PC-3 (cell line): ENCODE measurements at regions not wholly inside any gene's neighbourhood (a gene's known extent, or its start where the extent isn't known, plus 50 kb on each side); places are given as distances from the start of the nearest gene placed in this dataset.

Experiments used
- ATAC-seq: fragments of 200-7000 bp; cut with Tn5 transposase; 2 replicates; pipeline ENCODE4 v1.9.1; 2020; ENCODE audit warnings: mild to moderate bottlenecking, moderate library complexity
- BruUV-seq: library from RNA; stranded (reverse); fragments of 400-500 nt; replicated peaks from 2 replicates; lab custom pipeline; 2021; lab: Mats Ljungman, UMichigan
- CTCF ChIA-PET: fragments of 300-600 bp; sonication (Branson Sonifier 250); formaldehyde crosslinking; loops from one replicate; lab custom pipeline; 2022; ENCODE audit warnings: antibody characterized with exemption; lab: Charles Lee
- POLR2A ChIA-PET: fragments of 300-600 bp; sonication (Branson Sonifier 250); formaldehyde crosslinking; loops from one replicate; lab custom pipeline; 2022; ENCODE audit warnings: antibody characterized with exemption; ENCODE audit not compliant: unreplicated experiment; lab: Charles Lee
- DNase-seq: peaks from one replicate; pipeline ENCODE4 v3.0.0-alpha.2; 2015
- H2AFZ ChIP-seq: fragments of 300-600 bp; sonication (generic); 2 replicates; pipeline ENCODE4 v1.6.0; 2016; ENCODE audit warnings: antibody characterized with exemption, low read length
- H3F3A ChIP-seq: fragments of 300-600 bp; sonication (generic); one replicate; pipeline ENCODE4 v1.6.0; 2017; ENCODE audit warnings: antibody characterized with exemption, low read length, control low read depth, mild to moderate bottlenecking; ENCODE audit not compliant: unreplicated experiment
- H3K27ac ChIP-seq: fragments of 300-600 bp; sonication (generic); 2 replicates; pipeline ENCODE4 v1.5.1; 2016; ENCODE audit warnings: mild to moderate bottlenecking, low read length
- H3K27me3 ChIP-seq: fragments of 300-600 bp; sonication (generic); 2 replicates; pipeline ENCODE4 v1.6.1; 2016; ENCODE audit warnings: low read length, mixed read lengths
- H3K36me3 ChIP-seq: fragments of 300-600 bp; sonication (generic); 2 replicates; pipeline ENCODE4 v1.6.1; 2016; ENCODE audit warnings: low read depth, mixed run types, low read length, mixed read lengths
- H3K4me1 ChIP-seq: fragments of 300-600 bp; sonication (generic); 2 replicates; pipeline ENCODE4 v1.5.1; 2016; ENCODE audit warnings: low read length; ENCODE audit not compliant: insufficient read depth
- H3K4me2 ChIP-seq: fragments of 300-600 bp; sonication (generic); 2 replicates; pipeline ENCODE4 v1.6.0; 2016; ENCODE audit warnings: low read length
- H3K4me3 ChIP-seq: fragments of 300-600 bp; sonication (generic); 2 replicates; pipeline ENCODE4 v1.5.1; 2016; ENCODE audit warnings: mild to moderate bottlenecking, low read length, mixed read lengths
- H3K79me2 ChIP-seq: fragments of 300-600 bp; sonication (generic); 2 replicates; pipeline ENCODE4 v1.6.1; 2017; ENCODE audit warnings: low read length, mixed read lengths
- H3K9ac ChIP-seq: fragments of 300-600 bp; sonication (generic); 2 replicates; pipeline ENCODE4 v1.6.0; 2016; ENCODE audit warnings: mild to moderate bottlenecking, low read length
- H3K9me2 ChIP-seq: fragments of 300-600 bp; sonication (generic); replicated peaks from 2 replicates; pipeline ENCODE4 v1.6.1; 2016; ENCODE audit warnings: mixed run types, low read length, mixed read lengths
- H3K9me3 ChIP-seq: fragments of 300-600 bp; sonication (generic); 2 replicates; pipeline ENCODE4 v1.6.1; 2016; ENCODE audit warnings: low read length, mixed read lengths
- H4K20me1 ChIP-seq: fragments of 300-600 bp; sonication (generic); 2 replicates; pipeline ENCODE4 v1.6.1; 2016; ENCODE audit warnings: low read length, mixed read lengths
- EZH2 ChIP-seq: fragments of 300-600 bp; sonication (generic); IDR thresholded peaks from one replicate; pipeline ENCODE4 v1.6.1; 2017; ENCODE audit warnings: antibody characterized with exemption, mild to moderate bottlenecking, low read length; ENCODE audit not compliant: unreplicated experiment
- EZH2phosphoT487 ChIP-seq: fragments of 300-600 bp; sonication (generic); IDR thresholded peaks from 2 replicates; pipeline ENCODE4 v1.6.1; 2018; ENCODE audit warnings: mild to moderate bottlenecking, antibody characterized with exemption, low read length, borderline replicate concordance
- intact Hi-C: fragments of 100-400 bp; cut with micrococcal nuclease; formaldehyde crosslinking; loops from 2 replicates; pipeline ENCODE4 v1.9.0; 2023
- TF ChIP-seq, protein P1 (sequence below): fragments of 300-600 bp; sonication (generic); conservative IDR thresholded peaks from 2 replicates; pipeline ENCODE4 v1.5.1; 2017; ENCODE audit warnings: antibody characterized with exemption, low read depth, mild to moderate bottlenecking, low read length

DNA sequence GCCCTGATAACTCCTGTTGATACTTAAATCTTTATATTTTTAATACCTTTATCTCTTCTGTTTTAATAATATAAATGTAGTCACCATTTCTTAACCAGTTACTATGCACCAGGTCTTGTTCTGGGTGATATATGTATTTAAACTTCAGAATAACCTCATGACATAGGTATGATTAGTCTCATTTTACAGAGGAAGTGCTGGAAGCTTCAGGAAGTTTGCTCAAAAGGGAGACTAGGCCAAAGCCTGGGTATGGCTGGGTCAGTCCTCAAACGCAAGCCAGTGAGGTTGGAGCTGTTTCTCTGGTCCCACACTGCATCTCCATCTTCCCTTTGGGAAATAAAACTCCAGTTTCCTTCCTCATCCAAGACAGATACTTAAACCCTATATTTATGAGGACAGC is 204.7 kb upstream of the TANK start:
- ChIA-PET POLR2A (interaction anchor here (0.6 kb wide), 1 partner anchor 846 kb away, joined by 3 read pairs; no protein-coding TSS in a partner anchor), CTCF (no interaction called here)
- H3K9me3 ChIP-seq: no peaks in the 10 kb centered on the region
- H3K79me2 ChIP-seq: no peaks in the 10 kb centered on the region
- DNase-seq (peak; percentile 24), ATAC-seq (peak; percentile 64; the same call in 1 of the 2 replicates)
- H3F3A ChIP-seq: no peaks in the 10 kb centered on the region
- no peaks in the 10 kb centered on the region for H3K36me3 ChIP-seq
- no peaks in the 10 kb centered on the region for H4K20me1 ChIP-seq
- H3K4me1 ChIP-seq: peaks cover 6% of the 10 kb centered on the region; the same call in 1 of the 2 replicates
- H3K4me3 ChIP-seq: no peak overlapping the region
- H3K27ac ChIP-seq: no peak overlapping the region
- intact Hi-C loops: no loop called here
- TF ChIP-seq EZH2 (no peak), EZH2phosphoT487 (no peak)
- TF ChIP-seq, protein P1, sequence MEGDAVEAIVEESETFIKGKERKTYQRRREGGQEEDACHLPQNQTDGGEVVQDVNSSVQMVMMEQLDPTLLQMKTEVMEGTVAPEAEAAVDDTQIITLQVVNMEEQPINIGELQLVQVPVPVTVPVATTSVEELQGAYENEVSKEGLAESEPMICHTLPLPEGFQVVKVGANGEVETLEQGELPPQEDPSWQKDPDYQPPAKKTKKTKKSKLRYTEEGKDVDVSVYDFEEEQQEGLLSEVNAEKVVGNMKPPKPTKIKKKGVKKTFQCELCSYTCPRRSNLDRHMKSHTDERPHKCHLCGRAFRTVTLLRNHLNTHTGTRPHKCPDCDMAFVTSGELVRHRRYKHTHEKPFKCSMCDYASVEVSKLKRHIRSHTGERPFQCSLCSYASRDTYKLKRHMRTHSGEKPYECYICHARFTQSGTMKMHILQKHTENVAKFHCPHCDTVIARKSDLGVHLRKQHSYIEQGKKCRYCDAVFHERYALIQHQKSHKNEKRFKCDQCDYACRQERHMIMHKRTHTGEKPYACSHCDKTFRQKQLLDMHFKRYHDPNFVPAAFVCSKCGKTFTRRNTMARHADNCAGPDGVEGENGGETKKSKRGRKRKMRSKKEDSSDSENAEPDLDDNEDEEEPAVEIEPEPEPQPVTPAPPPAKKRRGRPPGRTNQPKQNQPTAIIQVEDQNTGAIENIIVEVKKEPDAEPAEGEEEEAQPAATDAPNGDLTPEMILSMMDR: no peak
- H3K9ac ChIP-seq: no peak overlapping the region
- no peaks in the 10 kb centered on the region for H3K9me2 ChIP-seq
- no peak overlapping the region for H3K4me2 ChIP-seq
- BruUV-seq: no TSS peak
- no peak overlapping the region for H2AFZ ChIP-seq
- H3K27me3 ChIP-seq: no peaks in the 10 kb centered on the region

DNA sequence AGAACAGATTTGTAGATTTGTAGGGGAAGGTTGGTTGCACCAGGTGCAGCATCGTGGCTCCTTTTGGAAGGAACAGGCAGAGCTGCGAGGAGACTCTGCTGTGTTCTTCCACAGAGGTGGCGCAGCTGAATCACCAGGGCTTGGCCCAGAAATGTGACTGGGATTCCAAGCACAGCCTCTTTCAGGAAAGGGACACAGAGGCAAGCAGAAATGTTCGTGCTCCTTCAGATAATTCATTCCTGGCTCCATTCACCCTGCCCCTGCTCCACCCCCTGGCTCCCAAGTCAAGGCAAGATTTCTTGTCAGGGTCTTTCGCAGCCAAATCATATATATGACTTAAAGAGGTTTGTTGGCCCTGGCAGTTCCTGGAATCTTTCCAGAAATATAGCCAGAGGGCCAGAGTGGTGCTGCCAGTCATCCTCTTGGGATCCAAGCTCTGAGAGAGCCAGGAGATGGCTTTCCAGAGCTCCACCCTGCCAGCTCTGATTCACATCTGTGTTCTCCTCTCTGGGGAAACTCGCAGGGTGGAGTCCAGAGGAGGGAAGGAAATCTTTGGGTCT is 203.9 kb upstream of the TANK start:
- TF ChIP-seq, protein P1: no peak
- TF ChIP-seq EZH2phosphoT487 (no peak), EZH2 (no peak)
- H3K9me3 ChIP-seq: no peaks in the 10 kb centered on the region
- no peaks in the 10 kb centered on the region for H3K9me2 ChIP-seq
- DNase-seq (peak; percentile 46), ATAC-seq (no peak)
- no peak overlapping the region for H3K9ac ChIP-seq
- H3F3A ChIP-seq: no peaks in the 10 kb centered on the region
- POLR2A ChIA-PET: interaction anchor here (0.6 kb wide), 1 partner anchor 846 kb away, joined by 3 read pairs; no protein-coding TSS in a partner anchor
- no peak overlapping the region for H3K4me2 ChIP-seq
- H4K20me1 ChIP-seq: no peaks in the 10 kb centered on the region
- no peak overlapping the region for H3K4me3 ChIP-seq
- H3K79me2 ChIP-seq: no peaks in the 10 kb centered on the region
- no peak overlapping the region for H2AFZ ChIP-seq
- CTCF ChIA-PET: no interaction called here
- peaks cover 6% of the 10 kb centered on the region; the same call in 1 of the 2 replicates for H3K4me1 ChIP-seq
- H3K36me3 ChIP-seq: no peaks in the 10 kb centered on the region
- H3K27me3 ChIP-seq: no peaks in the 10 kb centered on the region
- H3K27ac ChIP-seq: no peak overlapping the region
- no TSS peak for BruUV-seq
- intact Hi-C loops: no loop called here

DNA sequence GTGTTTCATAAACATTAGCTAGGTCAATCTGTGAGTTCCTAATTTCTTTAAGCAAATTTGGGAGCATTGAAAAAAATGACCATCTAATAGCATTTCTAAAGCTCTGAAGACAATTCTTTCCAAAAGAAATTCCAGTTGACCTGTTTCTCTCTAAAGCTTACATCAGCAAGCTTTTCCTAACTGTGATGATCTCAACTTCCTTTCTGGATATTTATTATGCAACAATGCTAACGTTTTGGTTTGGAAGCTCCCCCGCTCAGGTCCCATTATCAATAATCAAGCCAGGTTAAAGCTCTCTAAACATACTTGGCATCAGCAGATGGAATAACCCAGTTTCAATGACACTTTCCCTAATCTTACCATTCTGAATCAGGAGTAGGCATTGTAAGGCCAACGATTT is 196.3 kb upstream of the TANK start:
- Histone ChIP-seq H3K36me3 (no peaks in the 10 kb centered on the region), H2AFZ (no peak overlapping the region), H3K27ac (no peak overlapping the region), H3K9me3 (no peaks in the 10 kb centered on the region), H3K4me2 (no peak overlapping the region), H4K20me1 (no peaks in the 10 kb centered on the region), H3K27me3 (no peaks in the 10 kb centered on the region), H3K4me3 (no peak overlapping the region), H3F3A (no peaks in the 10 kb centered on the region), H3K9ac (no peak overlapping the region), H3K4me1 (no peaks in the 10 kb centered on the region), H3K79me2 (no peaks in the 10 kb centered on the region), H3K9me2 (no peaks in the 10 kb centered on the region)
- intact Hi-C loops: no loop called here
- DNase-seq: no peak
- ATAC-seq: no peak
- ChIA-PET POLR2A (no interaction called here), CTCF (no interaction called here)
- TF ChIP-seq EZH2phosphoT487 (no peak), EZH2 (no peak)
- TF ChIP-seq, protein P1: no peak
- no TSS peak for BruUV-seq
